ENCODE measurements at regions not wholly inside any gene's neighbourhood (a gene's known extent, or its start where the extent isn't known, plus 50 kb on each side); places are given as distances from the start of the nearest gene placed in this dataset.

GRCh38 chr22:22137891-22138290, 106.7 kb upstream of the VPREB1 start:
- Histone ChIP-seq H3K4me3 (no peak overlapping the region), H3K4me1 (no peaks in the 10 kb centered on the region), H3K36me3 (no peaks in the 10 kb centered on the region), H3K27ac (no peak overlapping the region), H3K9me3 (no peaks in the 10 kb centered on the region), H3K27me3 (peaks cover 0 to 22% (median 8%) of the 10 kb centered on the region in 3 donors)
- 62 to 89% methylated on average over 2 of the region's 2 CpGs for WGBS, 2 donors
- TF ChIP-seq EP300 (IDR thresholded peaks at IDR 0.05) (no peak), POLR2A (IDR thresholded peaks at IDR 0.05) (no peak), POLR2AphosphoS5 (IDR thresholded peaks at IDR 0.05) (no peak)
- TF ChIP-seq, protein P1, sequence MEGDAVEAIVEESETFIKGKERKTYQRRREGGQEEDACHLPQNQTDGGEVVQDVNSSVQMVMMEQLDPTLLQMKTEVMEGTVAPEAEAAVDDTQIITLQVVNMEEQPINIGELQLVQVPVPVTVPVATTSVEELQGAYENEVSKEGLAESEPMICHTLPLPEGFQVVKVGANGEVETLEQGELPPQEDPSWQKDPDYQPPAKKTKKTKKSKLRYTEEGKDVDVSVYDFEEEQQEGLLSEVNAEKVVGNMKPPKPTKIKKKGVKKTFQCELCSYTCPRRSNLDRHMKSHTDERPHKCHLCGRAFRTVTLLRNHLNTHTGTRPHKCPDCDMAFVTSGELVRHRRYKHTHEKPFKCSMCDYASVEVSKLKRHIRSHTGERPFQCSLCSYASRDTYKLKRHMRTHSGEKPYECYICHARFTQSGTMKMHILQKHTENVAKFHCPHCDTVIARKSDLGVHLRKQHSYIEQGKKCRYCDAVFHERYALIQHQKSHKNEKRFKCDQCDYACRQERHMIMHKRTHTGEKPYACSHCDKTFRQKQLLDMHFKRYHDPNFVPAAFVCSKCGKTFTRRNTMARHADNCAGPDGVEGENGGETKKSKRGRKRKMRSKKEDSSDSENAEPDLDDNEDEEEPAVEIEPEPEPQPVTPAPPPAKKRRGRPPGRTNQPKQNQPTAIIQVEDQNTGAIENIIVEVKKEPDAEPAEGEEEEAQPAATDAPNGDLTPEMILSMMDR (IDR thresholded peaks at IDR 0.05) = no peak
- intact Hi-C loops (cut with DNase I) = no loop called here
- DNase-seq = no peak

DNA sequence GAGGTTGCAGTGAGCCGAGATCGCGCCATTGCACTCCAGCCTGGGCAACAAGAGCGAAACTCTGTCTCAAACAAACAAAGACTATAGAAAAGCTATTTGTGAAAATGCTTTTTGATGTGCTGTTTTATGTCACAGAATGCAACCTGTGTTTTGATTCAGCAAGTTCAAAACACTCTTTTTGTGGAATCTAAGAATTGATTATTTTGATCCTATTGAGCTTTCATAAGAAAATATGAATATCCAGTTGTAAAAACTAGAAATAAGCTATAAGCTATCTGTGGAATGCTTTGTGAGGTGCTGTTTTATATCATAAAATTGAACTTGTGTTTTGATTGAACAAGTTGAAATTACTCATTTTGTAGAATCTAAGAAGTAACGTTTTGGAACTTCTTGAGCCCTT, 110.7 kb upstream of the VPREB1 start:
- H3K27me3 ChIP-seq = peaks cover 0 to 8% (median 0%) of the 10 kb centered on the region in 3 donors
- H3K4me3 ChIP-seq = no peak overlapping the region
- no peaks in the 10 kb centered on the region for H3K4me1 ChIP-seq
- no peaks in the 10 kb centered on the region for H3K9me3 ChIP-seq
- intact Hi-C loops (cut with DNase I) = no loop called here
- H3K27ac ChIP-seq = no peak overlapping the region
- H3K36me3 ChIP-seq = no peaks in the 10 kb centered on the region
- DNase-seq = no peak
- whole genome bisulfite sequencing, 2 donors = 88% methylated on average over 5 of the region's 5 CpGs
- no peak for TF ChIP-seq POLR2A (IDR thresholded peaks at IDR 0.05)
- TF ChIP-seq POLR2AphosphoS5 (IDR thresholded peaks at IDR 0.05) = no peak

- Histone ChIP-seq H3K36me3 (no peaks in the 10 kb centered on the region), H3K4me1 (no peaks in the 10 kb centered on the region), H3K27ac (no peak overlapping the region), H3K27me3 (no peaks in the 10 kb centered on the region), H3K9me3 (no peaks in the 10 kb centered on the region), H3K4me3 (no peak overlapping the region)
- 50 to 63% methylated on average over 3 of the region's 3 CpGs for WGBS, 2 donors
- TF ChIP-seq POLR2AphosphoS5 (IDR thresholded peaks at IDR 0.05) (no peak), EP300 (IDR thresholded peaks at IDR 0.05) (no peak), POLR2A (IDR thresholded peaks at IDR 0.05) (no peak)
- intact Hi-C loops (cut with DNase I) = no loop called here
- DNase-seq = no peak
Measured at GRCh38 chr22:22130953-22131608, 113.5 kb upstream of the VPREB1 start.

DNA sequence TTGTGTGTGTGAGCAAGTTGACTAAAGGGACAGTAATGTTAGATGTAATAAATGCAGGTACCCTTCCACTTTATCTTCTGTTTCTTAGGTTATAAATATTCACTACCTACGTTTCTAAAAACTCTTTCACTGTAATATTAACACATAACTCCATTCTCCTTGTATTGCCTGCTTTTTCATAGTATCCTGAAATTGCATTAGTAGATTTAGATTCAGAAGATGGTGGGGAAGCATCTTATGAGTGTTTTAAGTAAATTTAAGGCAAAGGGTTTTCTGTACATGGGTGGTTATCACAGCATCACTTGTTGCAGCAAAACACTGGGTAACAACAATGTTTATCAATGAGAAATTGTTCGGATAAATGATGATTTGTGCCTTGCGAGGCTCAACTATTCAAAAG, 115.2 kb upstream of the VPREB1 start:
- no peaks in the 10 kb centered on the region for H3K9me3 ChIP-seq
- H3K27me3 ChIP-seq = peaks cover 0 to 8% (median 0%) of the 10 kb centered on the region in 3 donors
- intact Hi-C loops (cut with DNase I) = no loop called here
- no peak overlapping the region for H3K4me3 ChIP-seq
- no peak for TF ChIP-seq POLR2AphosphoS5 (IDR thresholded peaks at IDR 0.05)
- no peak for TF ChIP-seq EP300 (IDR thresholded peaks at IDR 0.05)
- TF ChIP-seq POLR2A (IDR thresholded peaks at IDR 0.05) = no peak
- no peak for DNase-seq
- 75 to 83% methylated on average over 3 of the region's 3 CpGs for WGBS, 2 donors
- H3K4me1 ChIP-seq = no peaks in the 10 kb centered on the region
- H3K36me3 ChIP-seq = no peaks in the 10 kb centered on the region
- no peak overlapping the region for H3K27ac ChIP-seq

- intact Hi-C loops (cut with DNase I) = no loop called here
- Histone ChIP-seq H3K36me3 (no peaks in the 10 kb centered on the region), H3K4me3 (no peak overlapping the region), H3K9me3 (no peaks in the 10 kb centered on the region), H3K27ac (no peak overlapping the region), H3K27me3 (peaks cover 0 to 8% (median 0%) of the 10 kb centered on the region in 3 donors), H3K4me1 (no peaks in the 10 kb centered on the region)
- no peak for DNase-seq
- WGBS, 2 donors = 90 to 92% methylated on average over 2 of the region's 2 CpGs
- TF ChIP-seq POLR2AphosphoS5 (IDR thresholded peaks at IDR 0.05) (no peak), EP300 (IDR thresholded peaks at IDR 0.05) (no peak), POLR2A (IDR thresholded peaks at IDR 0.05) (no peak)
- TF ChIP-seq, protein P1 (IDR thresholded peaks at IDR 0.05) = no peak
Measured at GRCh38 chr22:22128440-22128839, 116.1 kb upstream of the VPREB1 start.

DNA sequence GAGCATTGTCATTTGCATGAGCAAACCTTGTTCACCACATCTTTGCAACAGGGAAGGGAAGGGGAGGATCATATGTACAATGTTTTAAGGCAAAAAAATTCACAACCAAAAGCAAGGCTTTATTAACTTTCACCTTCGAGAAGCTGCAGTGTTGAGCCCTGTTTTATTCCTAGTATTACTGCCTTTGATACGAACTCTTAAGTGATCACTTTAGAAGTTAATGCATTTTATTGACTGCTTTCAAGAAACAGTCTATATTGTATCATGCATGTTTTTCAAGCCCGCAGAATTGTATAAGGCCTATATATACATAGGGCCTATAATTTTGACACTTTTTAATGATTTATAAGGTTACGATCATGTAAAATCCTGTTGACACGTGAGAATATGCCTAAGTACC, 117.5 kb upstream of the VPREB1 start:
- WGBS, 2 donors = 76 to 84% methylated on average over 5 of the region's 5 CpGs

More for the DNA sequence above, 117.5 kb upstream of the VPREB1 start:
- Histone ChIP-seq H3K4me1 (no peaks in the 10 kb centered on the region), H3K36me3 (no peaks in the 10 kb centered on the region), H3K4me3 (no peak overlapping the region), H3K9me3 (no peaks in the 10 kb centered on the region), H3K27me3 (peaks cover 0 to 8% (median 0%) of the 10 kb centered on the region in 3 donors), H3K27ac (no peak overlapping the region)
- no peak for TF ChIP-seq POLR2A (IDR thresholded peaks at IDR 0.05)
- no peak for TF ChIP-seq POLR2AphosphoS5 (IDR thresholded peaks at IDR 0.05)
- TF ChIP-seq, protein P1 (IDR thresholded peaks at IDR 0.05) = no peak
- TF ChIP-seq EP300 (IDR thresholded peaks at IDR 0.05) = no peak
- intact Hi-C loops (cut with DNase I) = no loop called here
- DNase-seq = no peak

Measured in sigmoid colon (tissue), 6 donors.